ENCODE measurements at regions not wholly inside any gene's neighbourhood (a gene's known extent, or its start where the extent isn't known, plus 50 kb on each side); places are given as distances from the start of the nearest gene placed in this dataset.
A peak's percentile ranks its signal among the peaks of the same experiment; 100 is the strongest.

DNA sequence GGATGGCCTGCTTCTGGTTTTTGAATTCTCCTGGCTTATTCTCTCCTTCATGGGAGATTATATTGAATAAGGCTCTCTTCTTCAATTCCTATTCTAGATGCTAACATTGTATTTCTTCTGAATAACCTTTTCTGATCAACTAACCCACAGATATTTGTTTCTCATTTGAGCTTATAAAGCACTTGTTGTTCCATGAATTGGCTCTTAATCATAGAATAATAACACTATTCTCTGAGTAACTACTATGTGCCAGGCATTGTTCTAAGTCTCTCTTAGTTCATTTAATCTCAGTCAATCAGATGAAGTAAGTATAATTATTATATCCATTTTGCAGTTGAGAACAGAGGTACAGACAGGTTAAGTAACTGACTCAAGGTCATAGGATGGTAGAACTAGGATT, 136.3 kb upstream of the MLIP start:
- in situ Hi-C loops (cut with HindIII; ENCODE audit: low sequenced_read_pairs): no loop called here
- DNase-seq (ENCODE audit: low spot score): no peak

DNA sequence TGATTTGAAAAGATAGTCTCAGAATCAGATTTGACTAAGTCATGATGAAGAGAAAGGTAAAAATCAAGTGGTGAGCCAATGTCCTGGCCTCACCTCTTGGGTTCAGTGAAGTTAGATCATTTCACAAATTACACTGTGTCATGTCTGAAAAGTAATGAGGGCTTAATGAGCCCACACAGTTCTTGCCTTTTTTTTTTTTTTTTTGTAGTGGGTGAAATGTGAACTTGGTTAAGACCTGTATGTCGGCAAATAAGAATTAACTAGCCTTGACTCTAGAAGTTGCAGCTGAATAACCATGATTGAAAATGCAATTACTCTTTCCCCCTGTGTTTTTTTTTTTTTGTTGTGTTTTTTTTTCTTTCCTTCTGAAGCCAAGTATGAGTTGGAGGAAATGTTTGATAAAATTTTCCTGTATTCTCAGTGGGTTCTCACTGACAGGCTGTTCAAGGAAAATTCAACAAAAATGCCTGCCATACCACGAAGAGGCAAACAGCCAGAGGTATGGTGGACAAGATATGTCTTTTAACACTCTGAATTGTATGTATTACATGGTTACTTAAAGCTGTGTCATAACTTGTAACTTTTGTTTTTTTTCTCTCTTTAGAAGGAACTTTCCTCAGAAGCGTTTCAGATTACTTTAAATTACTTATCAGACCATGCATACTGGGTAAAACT, 135.2 kb upstream of the MLIP start:
- no peak for DNase-seq (ENCODE audit: low spot score)
- in situ Hi-C loops (cut with HindIII; ENCODE audit: low sequenced_read_pairs): no loop called here

DNA sequence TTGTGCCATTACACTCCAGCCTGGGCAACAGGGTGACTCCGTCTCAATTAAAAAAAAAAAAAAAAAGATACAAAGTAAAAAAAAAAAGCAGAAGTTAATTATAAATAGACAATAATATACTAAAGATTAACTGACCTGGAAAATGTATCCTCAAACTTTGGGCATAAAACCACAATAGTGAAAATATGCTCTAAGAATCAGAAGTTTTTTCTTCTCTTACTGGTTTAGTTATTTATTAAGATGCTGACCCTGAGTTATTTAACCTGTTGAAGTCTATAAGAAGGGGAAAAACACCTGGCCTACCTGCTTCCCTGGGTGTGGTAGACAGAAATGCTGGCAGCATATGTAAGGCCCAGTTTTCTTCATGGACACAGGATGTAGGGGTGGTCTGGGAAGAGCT, 133.7 kb upstream of the MLIP start:
- in situ Hi-C loops (cut with HindIII; ENCODE audit: low sequenced_read_pairs): no loop called here
- DNase-seq (ENCODE audit: low spot score): no peak

DNA sequence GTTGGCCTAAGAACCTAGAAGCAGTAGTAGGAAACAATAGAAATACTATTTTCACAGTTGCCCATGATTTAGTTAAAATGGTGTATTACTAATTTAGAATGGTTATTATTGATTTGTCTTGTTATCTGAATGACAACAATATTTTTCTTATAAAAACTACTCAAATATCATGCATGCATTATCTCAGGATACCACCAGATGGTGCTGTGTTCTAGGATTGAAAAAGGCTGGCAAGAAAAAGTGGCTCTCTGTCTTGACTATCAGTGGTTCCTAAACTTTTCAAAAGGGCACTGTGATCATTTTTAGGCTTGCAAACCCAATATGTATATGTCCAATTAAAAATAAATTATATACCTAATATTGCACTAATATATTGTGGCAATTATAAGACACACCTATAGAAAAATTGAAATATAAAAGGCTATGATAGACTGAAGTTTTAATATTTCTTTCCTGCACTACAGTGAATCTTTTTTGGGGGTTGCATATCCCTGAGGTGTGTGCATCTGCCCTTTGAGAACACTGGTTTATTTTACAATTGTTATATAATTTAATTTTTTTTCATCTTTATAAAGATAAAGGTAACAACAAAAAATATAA, 131.7 kb upstream of the MLIP start:
- in situ Hi-C loops (cut with HindIII; ENCODE audit: low sequenced_read_pairs): no loop called here
- peak; percentile 33 for DNase-seq (ENCODE audit: low spot score)

DNA sequence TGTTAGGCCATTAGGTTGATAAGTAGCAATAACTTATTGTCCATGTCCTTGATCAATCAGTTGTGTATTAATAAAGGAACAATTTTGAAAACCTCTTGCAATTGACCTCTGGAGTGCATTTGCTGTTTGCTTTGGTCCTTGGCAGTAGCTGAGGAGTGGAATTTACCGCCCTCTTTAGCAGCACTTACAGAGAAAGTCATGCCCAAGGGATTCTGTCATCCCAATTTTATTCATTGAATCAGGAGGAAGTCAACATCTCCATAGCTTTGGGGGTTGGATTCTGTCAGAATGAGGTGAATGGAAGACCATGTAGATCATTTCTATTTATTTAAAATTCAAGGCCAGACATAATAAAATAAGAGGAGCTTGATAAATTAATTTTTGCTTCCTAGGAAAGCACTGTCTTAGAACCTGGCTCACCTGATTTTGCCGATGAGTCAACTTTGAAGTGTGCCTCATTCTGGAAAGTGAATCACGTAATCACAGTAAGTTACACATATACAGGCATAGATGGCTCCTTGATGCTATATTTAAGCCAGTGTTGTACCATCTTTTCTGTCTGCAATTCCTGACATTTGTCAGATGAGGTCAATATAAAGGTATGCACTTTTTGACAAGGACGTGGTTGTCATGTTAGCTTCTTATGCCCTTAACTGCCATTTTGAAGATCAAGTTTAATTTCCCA, 128.7 kb upstream of the MLIP start:
- in situ Hi-C loops (cut with HindIII; ENCODE audit: low sequenced_read_pairs): no loop called here
- no peak for DNase-seq (ENCODE audit: low spot score)

DNA sequence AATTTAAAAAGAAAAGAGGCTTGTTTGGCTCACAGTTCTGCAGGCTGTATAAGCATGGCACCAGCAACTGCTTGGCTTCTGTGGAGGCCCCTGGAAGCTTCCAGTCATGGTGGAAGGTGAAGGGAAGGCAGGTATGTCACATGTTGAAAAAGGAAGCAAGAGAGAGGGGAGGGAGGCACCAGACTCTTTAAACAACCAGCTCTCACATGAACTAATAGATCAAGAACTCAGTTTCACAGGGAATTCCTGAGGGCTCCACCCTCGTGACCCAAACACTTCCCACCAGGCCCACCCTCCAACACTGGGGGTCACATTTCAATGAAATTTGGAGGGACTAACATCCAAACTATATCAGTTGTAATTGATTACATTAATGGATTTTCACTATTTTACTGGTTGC, 127.9 kb upstream of the MLIP start:
- DNase-seq (ENCODE audit: low spot score): no peak
- in situ Hi-C loops (cut with HindIII; ENCODE audit: low sequenced_read_pairs): no loop called here

DNA sequence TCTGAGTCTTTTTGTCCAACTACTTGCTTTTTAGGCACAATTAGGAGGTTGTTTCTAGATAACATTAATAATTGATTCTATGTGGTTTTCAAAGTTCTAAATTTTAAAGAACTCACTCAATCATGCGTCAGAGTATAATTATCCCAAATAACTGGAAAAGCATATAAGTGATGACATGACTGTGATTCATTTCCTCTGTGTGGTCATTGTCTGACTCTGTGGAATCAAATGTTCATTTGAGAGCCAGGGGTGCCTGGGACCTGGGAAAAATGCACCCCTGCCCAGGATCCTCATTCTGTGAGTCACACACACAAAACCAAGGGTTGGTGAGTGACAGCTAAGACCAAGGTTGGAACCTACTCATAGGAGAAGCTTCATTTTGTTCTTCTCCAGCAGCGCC, 127.1 kb upstream of the MLIP start:
- no peak for DNase-seq (ENCODE audit: low spot score)
- in situ Hi-C loops (cut with HindIII; ENCODE audit: low sequenced_read_pairs): no loop called here

DNA sequence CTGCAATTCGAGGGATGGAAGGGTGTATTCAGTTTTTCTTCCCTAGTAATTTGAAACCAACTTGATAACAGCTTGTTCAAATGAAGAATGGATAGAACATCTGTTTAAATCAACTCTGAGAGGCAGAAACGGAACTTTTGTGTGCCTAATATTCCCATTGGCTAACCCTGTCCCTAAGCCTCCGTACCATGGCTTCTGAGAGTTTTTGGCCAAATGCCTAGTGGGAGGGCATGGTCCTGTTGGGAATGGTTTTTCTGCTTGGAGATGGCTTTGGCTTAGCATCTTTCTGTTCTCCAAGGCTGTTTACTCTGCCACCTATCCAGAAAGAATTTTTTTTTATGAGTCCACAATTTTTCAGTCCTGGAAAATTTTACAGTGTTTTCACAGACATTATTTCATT, 126.7 kb upstream of the MLIP start:
- in situ Hi-C loops (cut with HindIII; ENCODE audit: low sequenced_read_pairs): no loop called here

DNA sequence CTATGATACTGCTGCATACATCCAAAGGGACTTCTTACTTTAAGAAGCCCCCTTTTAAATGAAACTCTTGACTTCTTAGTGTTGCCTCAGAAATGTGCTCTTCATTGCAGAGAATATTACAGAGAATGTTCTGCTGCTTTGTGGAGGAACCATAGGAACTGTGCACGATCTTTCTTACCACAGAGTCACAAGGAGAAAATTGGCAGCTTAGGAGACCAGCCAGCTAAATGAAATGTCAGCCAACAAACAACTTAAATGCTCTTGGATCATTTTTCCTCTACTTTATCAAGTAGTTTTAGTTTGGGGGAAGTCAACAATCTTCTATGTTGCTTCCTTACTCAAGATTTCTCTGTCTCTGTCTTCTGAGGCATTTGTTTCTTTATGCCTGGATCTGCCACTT, 125.9 kb upstream of the MLIP start:
- no peak for DNase-seq (ENCODE audit: low spot score)
- in situ Hi-C loops (cut with HindIII; ENCODE audit: low sequenced_read_pairs): no loop called here

More for the DNA sequence above, 126.7 kb upstream of the MLIP start:
- DNase-seq (ENCODE audit: low spot score): no peak

DNA sequence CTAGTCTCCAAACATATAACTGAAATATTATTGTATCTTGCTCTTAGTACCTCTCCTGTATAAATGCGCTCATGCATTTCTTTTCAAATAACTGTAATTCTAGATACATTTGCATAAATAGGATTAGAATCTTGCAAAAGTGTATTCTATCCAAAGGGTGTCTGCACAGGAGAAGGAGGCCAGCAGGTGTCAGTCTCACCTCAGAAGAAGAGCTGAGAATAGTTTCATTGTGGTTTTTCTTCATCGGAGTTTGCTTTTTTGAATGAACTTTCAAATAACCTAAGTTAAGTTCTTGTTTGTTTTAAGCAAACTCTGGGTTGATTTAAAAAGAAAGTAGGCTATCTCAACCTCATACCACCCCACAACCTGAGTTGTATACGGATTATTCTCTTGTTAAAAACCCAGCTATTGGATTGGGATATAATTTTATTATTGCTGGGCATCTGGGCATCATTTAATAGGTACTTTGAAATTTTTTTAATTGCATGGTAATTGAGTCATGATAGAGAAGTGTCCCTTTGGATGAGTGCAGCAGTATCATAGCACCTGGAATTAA, 125.0 kb upstream of the MLIP start:
- in situ Hi-C loops (cut with HindIII; ENCODE audit: low sequenced_read_pairs): no loop called here
- DNase-seq (ENCODE audit: low spot score): peak; percentile 9

DNA sequence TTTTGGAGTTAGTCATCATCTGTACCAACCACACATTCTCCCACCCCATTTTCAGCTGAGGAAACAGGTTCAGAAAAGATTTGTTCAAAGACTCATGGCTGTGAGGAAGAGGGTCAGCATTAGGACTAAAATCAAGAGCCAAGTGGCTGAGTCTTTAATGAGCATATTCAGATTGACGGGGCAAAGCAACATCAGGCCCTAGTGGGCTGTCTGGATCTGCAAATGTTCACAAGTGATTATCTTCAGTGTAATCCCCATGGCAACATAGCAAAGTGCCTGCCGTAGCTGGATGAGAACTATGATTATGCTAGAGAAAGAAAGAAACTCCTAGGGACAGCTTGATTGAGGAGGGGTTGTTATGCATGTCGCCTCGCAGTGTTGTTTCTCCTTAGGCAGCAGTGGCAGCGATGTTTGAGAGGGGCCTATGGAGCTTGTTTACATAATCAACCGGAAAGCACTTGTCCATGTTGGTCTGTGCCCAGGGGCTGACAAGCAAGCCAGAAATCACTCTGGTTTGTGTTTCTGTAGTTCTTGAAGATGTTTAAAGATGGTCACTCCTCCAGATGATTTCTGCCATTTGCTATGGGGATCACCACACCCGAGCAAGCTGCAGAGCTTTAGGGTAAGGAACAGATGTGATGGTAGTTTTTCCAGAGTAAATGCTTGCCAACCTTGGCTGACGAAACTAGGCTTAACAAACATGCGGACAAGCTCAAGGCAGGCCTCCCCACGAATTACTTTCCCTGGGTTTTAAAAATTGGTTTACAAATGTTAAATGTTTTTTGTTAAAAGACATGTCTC, 124.3 kb upstream of the MLIP start:
- in situ Hi-C loops (cut with HindIII; ENCODE audit: low sequenced_read_pairs): no loop called here
- no peak for DNase-seq (ENCODE audit: low spot score)

DNA sequence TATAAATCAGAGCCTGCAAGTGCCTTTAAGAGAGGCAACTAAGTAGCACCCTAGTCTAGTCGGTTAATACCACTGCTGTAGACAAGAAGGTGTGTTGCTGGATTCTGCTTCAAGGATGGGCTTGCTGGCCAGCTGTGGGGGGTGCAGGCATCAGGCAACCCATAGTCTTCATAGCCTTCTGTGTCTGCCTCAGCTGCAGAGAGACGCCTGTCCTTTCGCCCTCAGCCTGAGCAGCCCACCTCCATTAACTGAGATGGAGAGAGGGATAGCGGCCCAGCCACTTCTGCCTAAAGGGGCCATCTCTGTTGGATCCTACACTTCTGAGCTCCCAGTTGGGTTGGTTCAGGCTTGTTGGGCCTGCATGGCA, 123.7 kb upstream of the MLIP start:
- DNase-seq (ENCODE audit: low spot score): no peak

DNA sequence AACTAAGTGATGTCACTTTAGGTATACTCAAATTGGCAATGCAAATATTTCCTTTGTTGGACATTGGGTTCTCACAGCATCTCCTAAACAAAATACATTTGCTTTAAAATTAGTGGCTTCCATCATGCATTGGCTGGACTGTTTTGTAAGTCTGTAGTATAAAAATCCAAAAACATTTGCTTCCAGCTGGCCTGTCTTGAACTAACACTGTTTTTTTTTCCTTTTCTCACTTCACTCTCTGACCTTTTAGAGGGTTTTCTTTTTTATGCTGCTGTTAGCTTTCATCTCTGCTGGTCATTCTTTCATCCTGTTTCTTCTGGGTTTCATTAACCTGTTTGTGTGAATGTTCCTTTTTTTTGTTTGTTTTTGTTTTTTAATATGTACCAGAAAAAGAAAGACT, 121.7 kb upstream of the MLIP start:
- DNase-seq (ENCODE audit: low spot score): no peak
- in situ Hi-C loops (cut with HindIII; ENCODE audit: low sequenced_read_pairs): no loop called here

More for the DNA sequence above, 123.7 kb upstream of the MLIP start:
- in situ Hi-C loops (cut with HindIII; ENCODE audit: low sequenced_read_pairs): no loop called here

DNA sequence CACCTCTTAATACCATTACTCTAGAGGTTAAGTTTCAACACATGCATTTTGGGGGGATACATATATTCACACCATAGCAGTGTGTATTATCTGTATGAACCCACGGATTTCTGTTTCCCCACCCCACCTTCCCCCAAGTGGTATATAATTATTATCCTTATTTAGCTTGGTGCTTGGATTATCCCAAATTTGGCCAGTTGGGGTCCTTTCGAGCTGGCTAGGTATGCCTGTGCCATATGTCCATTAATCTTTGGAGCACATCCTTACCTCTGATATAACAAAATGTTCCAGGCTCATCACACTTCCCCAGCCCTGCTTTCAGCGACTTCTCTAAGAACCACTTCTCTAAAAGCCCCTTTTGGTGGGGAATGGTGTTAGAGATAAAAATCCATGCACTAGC, 118.7 kb upstream of the MLIP start:
- in situ Hi-C loops (cut with HindIII; ENCODE audit: low sequenced_read_pairs): no loop called here
- no peak for DNase-seq (ENCODE audit: low spot score)

DNA sequence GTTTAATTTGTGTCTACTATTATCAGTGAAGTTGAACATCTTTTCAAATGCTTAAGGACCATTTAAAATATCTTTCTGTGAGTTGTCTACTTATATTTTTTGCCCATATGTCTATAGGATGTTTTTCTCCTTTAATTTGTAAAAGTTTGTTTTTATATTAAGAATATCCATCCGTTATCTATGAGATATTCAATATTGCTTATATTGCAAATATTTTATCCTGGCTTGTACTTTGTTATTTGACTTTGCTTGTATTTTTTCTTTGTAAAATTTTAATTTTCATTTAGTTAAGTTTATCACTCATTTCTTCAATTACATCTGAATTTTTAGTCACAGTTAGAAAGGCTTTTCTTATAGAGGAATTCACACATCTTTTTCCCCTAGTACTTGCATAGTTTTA, 117.0 kb upstream of the MLIP start:
- DNase-seq (ENCODE audit: low spot score): no peak
- in situ Hi-C loops (cut with HindIII; ENCODE audit: low sequenced_read_pairs): no loop called here

DNA sequence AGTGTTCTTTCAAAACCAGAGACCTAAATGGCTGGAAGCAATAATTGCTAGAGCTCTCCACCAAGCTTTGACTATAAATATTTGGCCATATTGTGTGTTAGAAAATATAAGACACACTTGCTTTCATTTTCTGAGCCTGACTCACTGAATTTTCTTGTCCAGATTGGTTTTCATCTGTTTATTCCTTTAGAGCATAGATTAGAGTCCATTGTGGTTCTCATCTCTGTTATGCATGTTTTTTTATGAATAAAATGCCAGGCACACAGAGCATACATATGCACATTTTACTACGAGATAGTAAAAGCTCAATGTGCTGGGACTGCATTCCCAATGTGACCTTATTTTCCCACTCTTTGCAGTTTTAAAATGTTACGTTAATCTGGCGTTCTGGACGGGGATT, 115.3 kb upstream of the MLIP start:
- in situ Hi-C loops (cut with HindIII; ENCODE audit: low sequenced_read_pairs): no loop called here

DNA sequence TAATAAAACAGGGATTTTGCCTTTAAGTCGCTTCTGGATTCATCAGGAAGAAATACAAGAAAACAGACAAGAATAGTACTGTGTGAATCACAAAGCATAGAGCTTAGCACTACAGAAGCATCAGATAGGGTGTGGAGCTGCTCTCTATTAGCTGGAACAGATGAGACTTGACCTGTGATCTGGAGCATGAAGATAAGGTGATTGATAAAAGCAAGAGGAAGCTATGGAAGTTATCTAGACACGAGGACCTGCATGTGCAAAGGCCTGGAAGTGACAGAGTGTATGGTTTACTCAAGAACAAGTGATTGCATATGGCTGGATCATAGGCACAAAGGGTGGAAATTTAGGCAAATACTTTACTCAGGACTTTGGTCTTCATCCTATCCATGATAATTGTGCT, 112.9 kb upstream of the MLIP start:
- in situ Hi-C loops (cut with HindIII; ENCODE audit: low sequenced_read_pairs): no loop called here
- no peak for DNase-seq (ENCODE audit: low spot score)

More for the DNA sequence above, 115.3 kb upstream of the MLIP start:
- DNase-seq (ENCODE audit: low spot score): no peak

DNA sequence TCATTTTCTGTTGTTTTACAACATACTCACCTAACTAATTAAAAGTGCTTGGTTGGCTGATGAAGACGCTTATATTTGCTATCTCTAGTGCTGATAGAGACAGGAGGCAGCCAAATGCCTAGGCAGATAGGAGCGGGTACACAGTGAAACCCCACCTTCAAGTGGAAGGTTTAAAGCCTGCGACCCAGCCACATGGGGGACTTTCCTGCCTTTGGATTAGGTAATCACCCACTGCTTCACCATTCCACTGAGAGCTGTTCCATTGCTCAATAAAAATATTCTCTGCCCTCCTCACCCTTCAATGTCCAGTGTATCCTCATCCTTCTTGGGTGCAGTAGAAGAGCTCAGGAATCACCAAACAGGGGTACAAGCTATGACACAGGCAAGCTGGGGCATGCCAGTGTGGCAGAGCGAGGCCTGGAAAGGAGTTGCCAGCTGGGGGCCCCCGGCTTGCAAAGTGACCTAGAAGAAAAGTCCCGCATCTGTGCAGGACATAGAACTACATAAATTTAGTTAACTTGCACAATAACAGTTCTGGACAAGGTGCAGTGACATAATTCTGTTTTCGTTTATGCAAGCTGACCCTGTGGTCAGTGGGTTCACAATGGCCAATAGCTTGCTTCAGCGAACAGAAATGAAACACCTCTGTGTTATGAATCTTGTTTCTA, 112.0 kb upstream of the MLIP start:
- DNase-seq (ENCODE audit: low spot score): no peak
- in situ Hi-C loops (cut with HindIII; ENCODE audit: low sequenced_read_pairs): no loop called here

DNA sequence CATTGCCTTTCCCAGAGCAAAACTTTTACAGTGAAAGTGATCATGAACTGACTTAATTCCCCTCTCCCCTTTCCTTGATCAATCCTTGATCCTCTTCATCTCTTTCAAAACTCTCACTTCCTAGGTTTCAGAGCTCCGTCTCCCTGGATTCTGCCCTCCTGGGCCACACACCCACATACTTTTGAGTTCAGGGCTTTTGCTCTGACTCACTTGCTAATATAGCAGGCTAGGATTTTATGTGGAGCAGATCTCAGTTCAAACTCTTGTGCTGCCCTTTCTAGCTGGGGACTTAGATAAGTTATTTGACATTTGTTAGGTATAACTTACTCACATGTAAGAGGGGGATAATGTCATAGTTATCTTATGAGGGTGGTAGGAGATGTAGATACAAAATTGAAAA, 109.1 kb upstream of the MLIP start:
- no peak for DNase-seq (ENCODE audit: low spot score)
- in situ Hi-C loops (cut with HindIII; ENCODE audit: low sequenced_read_pairs): no loop called here
